ENCODE measurements at regions not wholly inside any gene's neighbourhood (a gene's known extent, or its start where the extent isn't known, plus 50 kb on each side); places are given as distances from the start of the nearest gene placed in this dataset.

- DNase-seq (ENCODE audit: insufficient read length, low spot score) (no peak), FAIRE-seq (no peak)
Measured at GRCh38 chr3:67897351-67898336, 243.2 kb upstream of the SUCLG2 start.

GRCh38 chr3:67896130-67896529 lies 241.7 kb upstream of the SUCLG2 start:
- DNase-seq (ENCODE audit: insufficient read length, low spot score) (no peak), FAIRE-seq (no peak)

DNA sequence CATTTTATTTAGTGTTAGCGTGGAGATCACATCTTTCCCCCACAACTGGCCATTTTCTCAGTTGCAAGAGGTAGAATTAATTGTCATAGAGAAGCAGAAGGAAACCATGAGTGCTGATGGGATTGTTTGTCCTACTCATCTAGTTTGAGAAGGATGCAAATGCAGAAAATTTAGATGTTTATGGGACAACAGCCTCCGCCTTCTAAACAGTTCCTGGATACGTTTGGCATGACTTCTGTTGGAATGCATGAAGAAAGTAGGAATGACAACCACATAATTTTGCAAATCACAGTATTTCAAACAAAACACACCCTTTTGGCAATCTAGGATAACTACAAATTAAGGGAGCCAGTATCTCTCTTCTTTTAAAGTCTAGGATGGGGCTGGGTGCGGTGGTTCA lies 240.1 kb upstream of the SUCLG2 start:
- DNase-seq (ENCODE audit: insufficient read length, low spot score) (no peak), FAIRE-seq (no peak)

- FAIRE-seq = no peak
- DNase-seq (ENCODE audit: insufficient read length, low spot score) = no peak
Measured at GRCh38 chr3:67884345-67884744, 229.9 kb upstream of the SUCLG2 start.

DNA sequence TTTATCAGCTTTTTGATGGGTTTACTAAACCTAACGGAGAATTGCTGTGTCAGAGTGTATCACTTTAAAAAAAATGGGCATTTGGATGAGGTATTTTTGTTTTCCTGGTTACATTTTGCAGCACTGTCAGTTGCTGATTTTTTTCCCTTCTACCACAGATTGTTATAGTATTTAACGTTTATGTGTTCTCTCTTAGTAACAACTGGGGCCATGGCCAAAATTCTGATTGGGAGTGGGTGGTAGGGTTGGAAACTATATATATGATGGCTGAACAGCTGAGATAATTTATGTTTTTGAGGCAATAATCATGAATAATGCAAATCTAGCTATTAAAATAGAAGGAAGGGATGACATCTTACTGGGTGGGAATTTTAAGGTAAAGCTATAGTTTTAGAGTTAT lies 229.4 kb upstream of the SUCLG2 start:
- DNase-seq (ENCODE audit: insufficient read length, low spot score) = no peak
- no peak for FAIRE-seq

DNA sequence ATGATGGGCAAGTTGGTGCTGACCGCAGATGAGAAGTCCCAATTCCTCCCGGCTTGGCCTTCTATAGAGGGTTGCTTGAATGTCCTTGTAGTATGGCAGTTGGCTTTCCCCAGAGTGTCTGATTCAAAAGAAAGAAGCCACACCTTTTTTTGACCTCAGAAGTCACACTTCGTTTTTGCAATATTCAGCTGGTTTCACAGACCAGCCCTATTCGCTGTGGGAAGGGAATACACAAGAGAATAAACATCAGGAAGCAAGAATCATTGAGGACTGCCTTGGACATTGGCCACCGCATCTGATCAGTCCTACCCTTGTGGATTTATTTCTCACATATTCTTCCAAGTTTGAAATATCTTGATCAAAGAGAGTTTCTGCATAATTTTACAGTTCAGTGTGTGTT lies 228.6 kb upstream of the SUCLG2 start:
- no peak for DNase-seq (ENCODE audit: insufficient read length, low spot score)
- no peak for FAIRE-seq

- FAIRE-seq = no peak
- DNase-seq (ENCODE audit: insufficient read length, low spot score) = peak; percentile 7
Measured at GRCh38 chr3:67876261-67876660, 221.8 kb upstream of the SUCLG2 start.

DNA sequence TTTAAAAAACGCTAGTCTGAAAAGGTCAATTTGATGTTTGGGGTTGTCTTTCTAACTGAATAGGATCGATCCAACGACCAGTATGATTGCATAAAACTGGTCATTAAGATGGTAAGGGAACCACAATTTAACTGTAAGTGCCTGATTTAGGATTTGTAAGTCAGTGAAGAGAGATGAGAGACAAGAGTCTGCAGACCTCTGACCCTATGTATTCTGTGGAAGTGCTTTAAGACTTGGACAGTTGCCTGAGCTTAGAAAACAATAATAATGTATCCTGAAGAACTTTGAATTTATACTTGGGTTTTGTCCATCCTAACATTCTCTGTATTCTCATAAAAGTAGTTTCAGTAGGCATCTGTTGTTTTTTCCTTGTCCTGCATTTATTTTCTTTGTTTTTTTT lies 221.4 kb upstream of the SUCLG2 start:
- FAIRE-seq = no peak
- no peak for DNase-seq (ENCODE audit: insufficient read length, low spot score)

DNA sequence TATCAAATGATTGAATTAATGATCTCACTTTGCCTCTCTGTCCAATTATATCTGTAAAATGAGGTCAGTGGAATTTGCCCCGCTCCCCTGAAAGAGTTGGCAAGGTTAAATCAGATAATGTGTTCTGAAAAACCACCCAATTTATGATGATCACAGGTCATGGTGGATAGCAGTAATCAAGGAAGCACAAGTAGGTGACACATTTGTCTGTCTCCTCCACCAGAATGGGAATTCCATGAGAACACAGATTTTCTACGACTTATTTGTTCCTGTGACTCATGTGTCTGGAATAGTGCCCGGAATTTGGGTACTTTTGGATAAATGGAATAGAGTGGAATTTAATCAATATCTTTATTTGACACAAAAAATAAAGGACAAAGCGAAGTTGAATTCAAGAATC lies 220.9 kb upstream of the SUCLG2 start:
- peak; percentile 10 for DNase-seq (ENCODE audit: insufficient read length, low spot score)

DNA sequence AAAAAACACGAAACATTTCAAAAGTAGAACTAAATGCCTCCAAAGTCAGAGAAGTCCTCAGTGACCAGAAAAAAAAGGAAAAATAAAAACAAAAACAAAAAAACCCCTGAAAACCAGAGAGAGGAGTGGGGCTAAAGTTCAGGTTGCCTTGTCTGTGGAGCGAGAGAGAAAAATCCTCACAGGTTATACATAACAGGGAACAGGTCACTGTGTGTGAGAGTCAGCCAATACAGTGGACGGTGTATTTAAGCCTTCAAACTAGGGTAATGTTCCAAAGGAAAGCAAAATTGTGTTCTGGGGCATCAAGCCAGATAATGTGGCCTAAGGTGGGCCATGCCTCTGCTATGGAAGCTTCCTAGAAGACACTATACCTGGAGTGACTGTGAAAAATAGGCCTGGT lies 216.1 kb upstream of the SUCLG2 start:
- no peak for FAIRE-seq
- DNase-seq (ENCODE audit: insufficient read length, low spot score) = no peak

More for the DNA sequence above, 220.9 kb upstream of the SUCLG2 start:
- FAIRE-seq = no peak

GRCh38 chr3:67866571-67866970 lies 212.2 kb upstream of the SUCLG2 start:
- no peak for DNase-seq (ENCODE audit: insufficient read length, low spot score)
- FAIRE-seq = no peak

GRCh38 chr3:67864587-67865183 lies 210.3 kb upstream of the SUCLG2 start:
- no peak for DNase-seq (ENCODE audit: insufficient read length, low spot score)
- FAIRE-seq = no peak

- FAIRE-seq (no peak), DNase-seq (ENCODE audit: insufficient read length, low spot score) (peak; percentile 20)
Measured at GRCh38 chr3:67863869-67864268, 209.5 kb upstream of the SUCLG2 start.

DNA sequence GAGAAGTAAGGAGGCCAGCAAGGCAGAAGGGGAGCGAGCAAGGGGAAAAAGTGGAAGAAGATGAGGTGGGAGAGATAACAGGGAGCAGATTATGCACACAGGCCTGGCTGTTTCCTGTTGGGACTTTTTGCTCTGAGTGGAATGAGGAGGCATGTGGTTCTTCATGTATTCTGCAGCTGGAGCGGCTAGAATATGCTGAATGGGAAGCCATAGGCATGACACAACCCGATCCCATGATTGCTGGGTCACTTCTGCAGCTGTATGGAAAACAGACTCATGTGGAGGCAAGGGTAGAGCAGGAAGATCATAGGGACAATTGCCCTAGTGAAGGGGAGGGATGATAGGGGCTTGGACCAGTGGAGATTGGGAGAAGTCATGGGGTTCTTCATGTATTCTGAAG lies 206.0 kb upstream of the SUCLG2 start:
- DNase-seq (ENCODE audit: insufficient read length, low spot score) = no peak
- no peak for FAIRE-seq

DNA sequence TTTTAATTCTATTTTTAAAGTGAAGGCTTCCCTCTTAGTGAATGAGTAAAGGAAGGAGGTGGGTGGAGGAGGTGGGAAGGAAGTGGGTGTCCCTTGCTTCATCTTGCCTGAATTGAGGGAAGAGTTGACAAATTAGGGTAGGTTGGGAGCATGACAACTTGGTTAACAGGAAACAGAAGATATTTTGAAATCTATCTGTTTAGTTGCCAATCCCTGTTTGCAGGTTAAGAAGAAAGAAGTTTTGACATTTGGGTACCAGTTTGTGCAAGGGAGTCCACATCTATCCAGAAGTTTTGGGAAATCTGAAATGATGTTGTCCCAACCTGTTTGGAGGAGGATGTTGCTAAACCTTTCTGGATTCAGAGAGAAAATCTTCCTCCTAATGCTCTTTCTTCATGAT lies 204.1 kb upstream of the SUCLG2 start:
- DNase-seq (ENCODE audit: insufficient read length, low spot score) (no peak), FAIRE-seq (no peak)

DNA sequence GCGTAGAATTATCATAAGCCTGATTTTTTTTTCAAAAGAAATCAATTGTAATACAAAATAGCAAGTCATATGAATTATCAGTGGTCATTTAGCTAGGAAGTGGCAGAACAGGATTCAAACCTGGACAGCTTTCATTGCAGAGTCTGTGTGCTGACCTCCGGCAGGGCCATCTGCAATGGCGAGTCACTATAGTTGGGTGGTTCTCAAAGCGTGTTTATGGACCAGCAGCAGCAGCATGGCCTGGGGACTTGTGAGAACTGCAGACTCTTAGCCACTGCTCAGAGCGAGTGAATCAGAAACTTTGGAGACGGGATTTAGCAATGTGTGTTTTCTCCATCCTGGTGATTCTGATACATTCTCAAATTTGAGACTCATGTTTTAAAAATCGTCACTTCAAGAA lies 202.3 kb upstream of the SUCLG2 start:
- DNase-seq (ENCODE audit: insufficient read length, low spot score) (no peak), FAIRE-seq (no peak)

DNA sequence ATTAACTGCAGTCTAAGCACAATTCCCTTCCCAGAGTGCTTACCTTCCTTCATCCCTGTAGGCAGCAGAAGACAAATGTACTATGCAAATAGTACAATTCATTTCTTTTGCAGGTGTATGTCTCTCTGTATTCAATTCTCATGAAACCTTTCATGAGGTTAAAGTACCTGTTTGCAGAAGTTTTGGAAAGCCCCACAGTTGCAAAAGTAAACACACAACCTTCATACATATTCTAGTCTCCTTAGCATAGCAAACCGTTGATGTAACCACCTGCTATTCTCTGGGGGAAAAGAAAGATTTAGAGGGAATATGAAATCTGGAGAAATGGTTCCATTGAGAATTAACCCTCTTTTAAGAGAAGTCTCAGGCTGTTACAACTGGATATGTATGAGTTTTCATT lies 200.3 kb upstream of the SUCLG2 start:
- no peak for DNase-seq (ENCODE audit: insufficient read length, low spot score)
- no peak for FAIRE-seq

GRCh38 chr3:67853520-67853919 lies 199.1 kb upstream of the SUCLG2 start:
- DNase-seq (ENCODE audit: insufficient read length, low spot score) (no peak), FAIRE-seq (no peak)

GRCh38 chr3:67848299-67848698 lies 193.9 kb upstream of the SUCLG2 start:
- no peak for FAIRE-seq

DNA sequence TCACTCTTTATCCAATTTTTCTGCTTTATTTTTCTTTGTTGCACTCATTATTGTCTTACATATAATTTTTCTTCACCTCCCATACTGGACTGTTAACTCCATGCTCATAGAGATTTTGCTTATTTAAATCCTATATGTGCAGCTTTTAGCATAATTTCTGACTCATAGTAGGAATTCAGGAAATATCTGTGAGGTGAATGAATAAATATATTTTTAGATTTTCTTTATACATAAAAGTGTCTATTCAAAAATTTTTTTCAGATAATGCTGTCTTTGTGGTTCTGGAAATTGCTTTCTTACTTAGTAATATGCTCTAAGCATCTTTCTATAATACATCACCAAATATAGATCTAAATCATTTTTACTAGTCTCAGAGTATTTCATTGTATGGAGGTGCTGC lies 191.8 kb upstream of the SUCLG2 start:
- DNase-seq (ENCODE audit: insufficient read length, low spot score) (no peak), FAIRE-seq (no peak)

More at GRCh38 chr3:67848299-67848698, 193.9 kb upstream of the SUCLG2 start:
- DNase-seq (ENCODE audit: insufficient read length, low spot score) = no peak

DNA sequence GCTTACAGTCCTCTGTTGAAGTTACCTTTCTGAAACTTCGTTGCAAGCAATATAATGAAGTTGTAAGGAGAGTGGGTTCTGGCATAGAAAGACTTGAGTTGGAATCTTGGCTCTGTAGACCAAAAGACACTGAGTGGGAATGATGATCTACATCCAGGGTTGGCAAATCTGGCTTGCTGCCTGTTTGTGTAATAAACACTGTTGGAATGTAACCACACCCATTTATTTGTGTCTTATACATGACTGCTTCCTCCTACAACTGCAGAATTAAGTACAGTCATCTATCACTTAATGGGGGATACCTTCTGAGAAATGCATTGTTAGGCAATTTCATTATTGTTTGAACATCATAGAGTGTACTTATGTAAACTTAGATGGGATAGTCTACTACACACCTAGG lies 178.4 kb upstream of the SUCLG2 start:
- FAIRE-seq (no peak), DNase-seq (ENCODE audit: insufficient read length, low spot score) (no peak)

- FAIRE-seq (no peak), DNase-seq (ENCODE audit: insufficient read length, low spot score) (no peak)
Measured at GRCh38 chr3:67831262-67831661, 176.8 kb upstream of the SUCLG2 start.
